ENCODE measurements at regions not wholly inside any gene's neighbourhood (a gene's known extent, or its start where the extent isn't known, plus 50 kb on each side); places are given as distances from the start of the nearest gene placed in this dataset.

- no peak for DNase-seq
- Histone ChIP-seq H3K9me3 (replicated peaks; ENCODE audit: control insufficient read depth, low read depth, low read length) (no peaks in the 10 kb centered on the region), H3K4me3 (ENCODE audit: low read length) (no peak overlapping the region), H3K27me3 (ENCODE audit: control insufficient read depth, insufficient read depth, low read length) (no peaks in the 10 kb centered on the region), H3K36me3 (ENCODE audit: control insufficient read depth, insufficient read depth, low read length) (no peaks in the 10 kb centered on the region), H3K27ac (ENCODE audit: low read length) (no peak overlapping the region), H3K4me1 (ENCODE audit: control insufficient read depth, insufficient read depth, low read length) (no peaks in the 10 kb centered on the region)
- WGBS (ENCODE audit: insufficient coverage): no CpG with 5 or more reads among the region's 2 CpGs
Measured at GRCh38 chr6:97703661-97704060, 420.6 kb upstream of the MMS22L start.

GRCh38 chr6:97705568-97705967 lies 422.6 kb upstream of the MMS22L start:
- Histone ChIP-seq H3K27ac (ENCODE audit: low read length) (no peak overlapping the region), H3K4me1 (ENCODE audit: control insufficient read depth, insufficient read depth, low read length) (no peaks in the 10 kb centered on the region), H3K9me3 (replicated peaks; ENCODE audit: control insufficient read depth, low read depth, low read length) (no peaks in the 10 kb centered on the region), H3K27me3 (ENCODE audit: control insufficient read depth, insufficient read depth, low read length) (no peaks in the 10 kb centered on the region), H3K36me3 (ENCODE audit: control insufficient read depth, insufficient read depth, low read length) (no peaks in the 10 kb centered on the region), H3K4me3 (ENCODE audit: low read length) (no peak overlapping the region)
- 21% methylated on average over 2 of the region's 2 CpGs for WGBS (ENCODE audit: insufficient coverage)
- no peak for DNase-seq

- no peaks in the 10 kb centered on the region for H3K36me3 ChIP-seq (ENCODE audit: control insufficient read depth, insufficient read depth, low read length)
Measured at GRCh38 chr6:97712751-97713150, 429.7 kb upstream of the MMS22L start.

GRCh38 chr6:97714772-97715171 lies 431.8 kb upstream of the MMS22L start:
- Histone ChIP-seq H3K4me1 (ENCODE audit: control insufficient read depth, insufficient read depth, low read length) (no peaks in the 10 kb centered on the region), H3K27ac (ENCODE audit: low read length) (no peak overlapping the region), H3K27me3 (ENCODE audit: control insufficient read depth, insufficient read depth, low read length) (no peaks in the 10 kb centered on the region), H3K4me3 (ENCODE audit: low read length) (no peak overlapping the region), H3K9me3 (replicated peaks; ENCODE audit: control insufficient read depth, low read depth, low read length) (no peaks in the 10 kb centered on the region), H3K36me3 (ENCODE audit: control insufficient read depth, insufficient read depth, low read length) (no peaks in the 10 kb centered on the region)
- no peak for DNase-seq

More at GRCh38 chr6:97712751-97713150, 429.7 kb upstream of the MMS22L start:
- Histone ChIP-seq H3K27me3 (ENCODE audit: control insufficient read depth, insufficient read depth, low read length) (no peaks in the 10 kb centered on the region), H3K4me1 (ENCODE audit: control insufficient read depth, insufficient read depth, low read length) (no peaks in the 10 kb centered on the region), H3K4me3 (ENCODE audit: low read length) (no peak overlapping the region), H3K9me3 (replicated peaks; ENCODE audit: control insufficient read depth, low read depth, low read length) (no peaks in the 10 kb centered on the region), H3K27ac (ENCODE audit: low read length) (no peak overlapping the region)
- WGBS (ENCODE audit: insufficient coverage): no CpG with 5 or more reads among the region's 4 CpGs
- no peak for DNase-seq

- no CpG with 5 or more reads among the region's 3 CpGs for WGBS (ENCODE audit: insufficient coverage)
- H3K4me1 ChIP-seq (ENCODE audit: control insufficient read depth, insufficient read depth, low read length): no peaks in the 10 kb centered on the region
- no peaks in the 10 kb centered on the region for H3K27me3 ChIP-seq (ENCODE audit: control insufficient read depth, insufficient read depth, low read length)
- H3K9me3 ChIP-seq (replicated peaks; ENCODE audit: control insufficient read depth, low read depth, low read length): no peaks in the 10 kb centered on the region
- DNase-seq: peak; percentile 5
- H3K4me3 ChIP-seq (ENCODE audit: low read length): no peak overlapping the region
- no peaks in the 10 kb centered on the region for H3K36me3 ChIP-seq (ENCODE audit: control insufficient read depth, insufficient read depth, low read length)
- H3K27ac ChIP-seq (ENCODE audit: low read length): no peak overlapping the region
Measured at GRCh38 chr6:97717086-97717485, 434.1 kb upstream of the MMS22L start.

GRCh38 chr6:97726378-97726777 lies 443.4 kb upstream of the MMS22L start:
- WGBS (ENCODE audit: insufficient coverage): 20% methylated on average over 2 of the region's 2 CpGs
- H3K27me3 ChIP-seq (ENCODE audit: control insufficient read depth, insufficient read depth, low read length): no peaks in the 10 kb centered on the region
- no peak overlapping the region for H3K4me3 ChIP-seq (ENCODE audit: low read length)
- DNase-seq: peak; percentile 13
- H3K36me3 ChIP-seq (ENCODE audit: control insufficient read depth, insufficient read depth, low read length): no peaks in the 10 kb centered on the region
- H3K4me1 ChIP-seq (ENCODE audit: control insufficient read depth, insufficient read depth, low read length): no peaks in the 10 kb centered on the region
- no peak overlapping the region for H3K27ac ChIP-seq (ENCODE audit: low read length)
- no peaks in the 10 kb centered on the region for H3K9me3 ChIP-seq (replicated peaks; ENCODE audit: control insufficient read depth, low read depth, low read length)

GRCh38 chr6:97732045-97732444 lies 449.0 kb upstream of the MMS22L start:
- H3K4me3 ChIP-seq (ENCODE audit: low read length): no peak overlapping the region
- no peak overlapping the region for H3K27ac ChIP-seq (ENCODE audit: low read length)
- H3K27me3 ChIP-seq (ENCODE audit: control insufficient read depth, insufficient read depth, low read length): no peaks in the 10 kb centered on the region
- no peaks in the 10 kb centered on the region for H3K36me3 ChIP-seq (ENCODE audit: control insufficient read depth, insufficient read depth, low read length)
- DNase-seq: no peak
- 92% methylated on average over 2 of the region's 3 CpGs for WGBS (ENCODE audit: insufficient coverage)
- H3K9me3 ChIP-seq (replicated peaks; ENCODE audit: control insufficient read depth, low read depth, low read length): no peaks in the 10 kb centered on the region
- H3K4me1 ChIP-seq (ENCODE audit: control insufficient read depth, insufficient read depth, low read length): no peaks in the 10 kb centered on the region

GRCh38 chr6:97757575-97757974 lies 474.6 kb upstream of the MMS22L start:
- Histone ChIP-seq H3K27ac (ENCODE audit: low read length) (no peak overlapping the region), H3K4me3 (ENCODE audit: low read length) (no peak overlapping the region), H3K27me3 (ENCODE audit: control insufficient read depth, insufficient read depth, low read length) (no peaks in the 10 kb centered on the region), H3K36me3 (ENCODE audit: control insufficient read depth, insufficient read depth, low read length) (no peaks in the 10 kb centered on the region), H3K4me1 (ENCODE audit: control insufficient read depth, insufficient read depth, low read length) (no peaks in the 10 kb centered on the region), H3K9me3 (replicated peaks; ENCODE audit: control insufficient read depth, low read depth, low read length) (no peaks in the 10 kb centered on the region)
- WGBS (ENCODE audit: insufficient coverage): 74% methylated on average over 2 of the region's 3 CpGs
- no peak for DNase-seq

- no CpG with 5 or more reads among the region's 1 CpG for WGBS (ENCODE audit: insufficient coverage)
- DNase-seq: peak; percentile 4
- H3K9me3 ChIP-seq (replicated peaks; ENCODE audit: control insufficient read depth, low read depth, low read length): no peaks in the 10 kb centered on the region
Measured at GRCh38 chr6:97765461-97765860, 482.4 kb upstream of the MMS22L start.

GRCh38 chr6:97771372-97771771 lies 488.4 kb upstream of the MMS22L start:
- Histone ChIP-seq H3K4me3 (ENCODE audit: low read length) (no peak overlapping the region), H3K27me3 (ENCODE audit: control insufficient read depth, insufficient read depth, low read length) (no peaks in the 10 kb centered on the region), H3K4me1 (ENCODE audit: control insufficient read depth, insufficient read depth, low read length) (no peaks in the 10 kb centered on the region), H3K9me3 (replicated peaks; ENCODE audit: control insufficient read depth, low read depth, low read length) (no peaks in the 10 kb centered on the region), H3K36me3 (ENCODE audit: control insufficient read depth, insufficient read depth, low read length) (no peaks in the 10 kb centered on the region), H3K27ac (ENCODE audit: low read length) (no peak overlapping the region)
- DNase-seq: no peak
- no CpG with 5 or more reads among the region's 2 CpGs for WGBS (ENCODE audit: insufficient coverage)

More at GRCh38 chr6:97765461-97765860, 482.4 kb upstream of the MMS22L start:
- Histone ChIP-seq H3K4me3 (ENCODE audit: low read length) (no peak overlapping the region), H3K27ac (ENCODE audit: low read length) (no peak overlapping the region), H3K4me1 (ENCODE audit: control insufficient read depth, insufficient read depth, low read length) (no peaks in the 10 kb centered on the region), H3K27me3 (ENCODE audit: control insufficient read depth, insufficient read depth, low read length) (no peaks in the 10 kb centered on the region), H3K36me3 (ENCODE audit: control insufficient read depth, insufficient read depth, low read length) (no peaks in the 10 kb centered on the region)

- no peaks in the 10 kb centered on the region for H3K27me3 ChIP-seq (ENCODE audit: control insufficient read depth, insufficient read depth, low read length)
- no peaks in the 10 kb centered on the region for H3K4me1 ChIP-seq (ENCODE audit: control insufficient read depth, insufficient read depth, low read length)
- H3K36me3 ChIP-seq (ENCODE audit: control insufficient read depth, insufficient read depth, low read length): no peaks in the 10 kb centered on the region
- H3K4me3 ChIP-seq (ENCODE audit: low read length): no peak overlapping the region
- no peaks in the 10 kb centered on the region for H3K9me3 ChIP-seq (replicated peaks; ENCODE audit: control insufficient read depth, low read depth, low read length)
- no peak overlapping the region for H3K27ac ChIP-seq (ENCODE audit: low read length)
- 87% methylated on average over 5 of the region's 5 CpGs for WGBS (ENCODE audit: insufficient coverage)
- no peak for DNase-seq
Measured at GRCh38 chr6:97775012-97775411, 492.0 kb upstream of the MMS22L start.

Data from muscle of leg (tissue), 3 donors.